WERI-Rb-1 (cell line): ENCODE measurements at regions not wholly inside any gene's neighbourhood (a gene's known extent, or its start where the extent isn't known, plus 50 kb on each side); places are given as distances from the start of the nearest gene placed in this dataset.

Source experiments
- DNase-seq: peaks from one replicate; pipeline ENCODE4 v3.0.0-alpha.2; 2020
- H3K27ac ChIP-seq: fragments of 250-450 bp; sonication (Bioruptor Pico); 2 replicates; pipeline ENCODE4 v1.5.1; 2020; ENCODE audit warnings: mild to moderate bottlenecking, moderate library complexity
- H3K27me3 ChIP-seq: fragments of 250-450 bp; sonication (Bioruptor Pico); 2 replicates; pipeline ENCODE4 v1.5.1; 2021; ENCODE audit warnings: mild to moderate bottlenecking, low read depth, moderate library complexity; ENCODE audit not compliant: insufficient read depth, severe bottlenecking
- H3K36me3 ChIP-seq: fragments of 250-450 bp; sonication (Bioruptor Pico); 2 replicates; pipeline ENCODE4 v1.5.1; 2020; ENCODE audit warnings: mild to moderate bottlenecking, moderate library complexity
- H3K4me3 ChIP-seq: 2 replicates; pipeline ENCODE4 v1.5.1; 2011; ENCODE audit warnings: low read depth, mild to moderate bottlenecking, control low read depth, low read length
- H3K9me3 ChIP-seq: fragments of 250-450 bp; sonication (Bioruptor Pico); 2 replicates; pipeline ENCODE4 v1.5.1; 2021; ENCODE audit warnings: mild to moderate bottlenecking, moderate library complexity; ENCODE audit not compliant: severe bottlenecking
- CTCF ChIP-seq: IDR thresholded peaks from 2 replicates; pipeline ENCODE4 v1.5.1; 2011; ENCODE audit warnings: low read depth, mild to moderate bottlenecking, control low read depth, inconsistent platforms, low read length

DNA sequence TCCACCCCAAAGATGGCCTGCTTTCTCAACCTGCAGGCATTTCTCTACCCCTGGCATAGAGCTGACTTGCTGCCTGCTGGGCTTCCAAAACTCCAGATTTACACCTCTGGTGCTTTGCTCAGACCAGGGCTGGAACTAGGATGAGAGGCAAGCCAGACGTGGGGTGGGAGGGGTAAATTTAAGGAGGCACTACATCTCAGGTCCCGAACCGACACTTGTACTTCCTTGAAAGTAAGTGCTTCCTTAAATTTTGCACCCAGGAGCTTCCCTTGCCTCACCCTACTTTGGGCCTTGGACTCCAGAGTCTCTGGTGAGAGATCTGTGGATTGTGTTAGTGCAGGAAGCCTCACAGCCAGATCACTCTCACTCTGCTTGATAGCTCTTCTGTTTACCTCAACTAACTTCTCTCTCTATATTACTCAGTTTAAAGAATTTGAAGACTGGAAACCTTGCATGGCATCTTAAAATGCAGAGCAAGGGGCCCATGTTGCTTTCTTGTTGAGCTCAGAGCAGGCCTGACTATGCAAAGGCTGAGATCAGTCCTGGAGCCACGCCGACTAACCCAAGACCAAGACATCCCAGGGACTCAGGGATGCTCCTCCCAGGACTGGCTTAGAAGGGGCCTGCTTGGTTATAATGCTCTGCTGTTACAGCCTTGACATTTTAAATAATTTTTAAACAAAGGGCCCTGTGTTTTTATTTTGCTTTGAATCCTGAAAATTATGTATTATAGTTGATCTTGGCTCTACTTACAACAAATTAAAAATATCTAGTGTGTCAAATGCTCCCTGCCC is 145.0 kb upstream of the LEF1 start:
- Histone ChIP-seq H3K36me3 (no peaks in the 10 kb centered on the region), H3K9me3 (peaks cover 6% of the 10 kb centered on the region), H3K27ac (no peak overlapping the region), H3K27me3 (peaks cover 23% of the 10 kb centered on the region), H3K4me3 (no peak overlapping the region)
- no peak for DNase-seq
- TF ChIP-seq CTCF = no peak

- Histone ChIP-seq H3K4me3 (no peak overlapping the region), H3K36me3 (no peaks in the 10 kb centered on the region), H3K27ac (no peak overlapping the region), H3K9me3 (peaks cover 6% of the 10 kb centered on the region), H3K27me3 (peaks cover 23% of the 10 kb centered on the region)
- DNase-seq = no peak
- TF ChIP-seq CTCF = no peak
Measured at GRCh38 chr4:108311313-108311712, 142.6 kb upstream of the LEF1 start.

DNA sequence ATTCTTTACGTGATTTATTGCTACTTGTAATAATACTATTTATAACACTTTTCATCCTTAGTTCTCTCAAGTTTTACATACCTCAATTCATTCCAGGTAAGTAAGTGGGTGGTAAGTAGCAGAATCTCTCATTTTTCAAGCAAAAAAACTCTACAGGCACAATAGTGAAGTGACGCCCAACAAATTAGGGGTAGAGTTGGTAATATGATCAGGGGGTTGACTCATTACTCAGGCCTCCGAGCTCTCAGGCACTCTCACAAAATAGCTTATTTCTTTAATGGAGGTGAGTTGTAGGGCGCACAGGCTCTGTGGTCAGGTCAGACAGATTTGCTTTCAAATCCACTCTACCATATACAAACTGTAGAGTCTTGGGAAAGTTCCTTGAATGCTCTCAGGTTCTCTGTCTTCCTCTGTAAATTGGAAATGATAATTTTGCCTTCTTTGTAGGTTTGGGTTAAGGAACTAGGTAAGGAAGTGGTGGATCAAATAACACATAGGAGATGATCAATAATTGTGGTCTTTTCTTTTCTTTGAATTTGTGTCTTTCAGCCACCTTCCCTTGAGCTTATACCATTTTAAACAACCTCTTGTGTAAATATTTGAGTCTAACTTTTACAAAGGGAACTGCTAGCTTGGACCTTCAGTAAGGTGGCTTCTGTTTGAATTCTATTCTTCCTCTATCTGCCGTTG is 134.9 kb upstream of the LEF1 start:
- H3K4me3 ChIP-seq = no peak overlapping the region
- H3K9me3 ChIP-seq = no peaks in the 10 kb centered on the region
- H3K27me3 ChIP-seq = peaks cover 6% of the 10 kb centered on the region
- H3K36me3 ChIP-seq = no peaks in the 10 kb centered on the region
- no peak for TF ChIP-seq CTCF
- DNase-seq = no peak
- no peak overlapping the region for H3K27ac ChIP-seq

GRCh38 chr4:108301545-108302251 is 133.0 kb upstream of the LEF1 start:
- Histone ChIP-seq H3K9me3 (no peaks in the 10 kb centered on the region), H3K4me3 (no peak overlapping the region), H3K36me3 (no peaks in the 10 kb centered on the region), H3K27ac (no peak overlapping the region), H3K27me3 (peaks cover 3% of the 10 kb centered on the region)
- DNase-seq = no peak
- no peak for TF ChIP-seq CTCF

DNA sequence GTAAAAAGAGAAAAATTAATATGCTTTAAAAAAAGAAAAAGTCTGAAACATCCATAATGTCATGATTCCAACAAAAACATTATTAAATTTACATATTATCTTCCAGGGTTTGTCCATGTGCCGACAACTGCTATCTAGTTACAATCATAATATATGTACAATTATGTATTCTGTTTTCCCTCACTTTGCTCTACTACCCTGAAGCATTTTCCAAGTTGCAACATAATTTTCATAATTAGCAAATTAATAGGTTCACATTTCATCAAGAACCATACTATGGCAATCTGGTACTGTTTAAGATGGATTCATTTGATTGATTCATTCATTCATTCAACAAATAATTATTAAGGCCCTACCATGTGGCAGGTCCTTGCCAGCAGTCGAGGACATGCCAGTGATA is 128.9 kb upstream of the LEF1 start:
- Histone ChIP-seq H3K9me3 (no peaks in the 10 kb centered on the region), H3K27ac (no peak overlapping the region), H3K36me3 (no peaks in the 10 kb centered on the region), H3K4me3 (no peak overlapping the region), H3K27me3 (no peaks in the 10 kb centered on the region)
- TF ChIP-seq CTCF = no peak
- DNase-seq = no peak
